Transverse colon (tissue), 4 donors: ENCODE measurements at regions not wholly inside any gene's neighbourhood (a gene's known extent, or its start where the extent isn't known, plus 50 kb on each side); places are given as distances from the start of the nearest gene placed in this dataset.

Experiments
- DNase-seq: peaks from one replicate; pipeline ENCODE4 v3.0.0-alpha.2; 2019
- H3K27ac ChIP-seq, 4 donors: fragments of 200-600 bp; sonication (generic); 2 replicates each; pipeline ENCODE4 v1.5.1; 2016 to 2018; ENCODE audit warnings: inconsistent platforms in 4 of 4
- H3K27me3 ChIP-seq: fragments of 200-600 bp; sonication (generic); 2 replicates; pipeline ENCODE4 v1.5.1; 2017; ENCODE audit warnings: inconsistent platforms
- H3K36me3 ChIP-seq, 4 donors: fragments of 200-600 bp; sonication (generic); 2 replicates each; pipeline ENCODE4 v1.5.1; 2017 to 2019; ENCODE audit warnings: inconsistent platforms in 4 of 4
- H3K4me1 ChIP-seq, 4 donors: fragments of 200-600 bp; sonication (generic); 2 replicates each; pipeline ENCODE4 v1.5.1; 2017 to 2020; ENCODE audit warnings: inconsistent platforms in 4 of 4
- H3K4me3 ChIP-seq, 4 donors: fragments of 200-600 bp; sonication (generic); 1 replicate in 1 of 4; 2 replicates in 3 of 4; pipeline versions ENCODE4 v1.5.1 to v1.6.1; 2017 to 2019; ENCODE audit warnings: inconsistent platforms in 4 of 4
- H3K9me3 ChIP-seq, 2 donors: fragments of 200-600 bp; sonication (generic); 2 replicates each; pipeline ENCODE4 v1.5.1; 2017 to 2019; ENCODE audit warnings: inconsistent platforms in 2 of 2
- EP300 ChIP-seq: sonication (generic); formaldehyde crosslinking; IDR thresholded peaks from one replicate; pipeline ENCODE4 v1.6.1; 2017; ENCODE audit warnings: antibody characterized with exemption, low read depth
- POLR2A ChIP-seq: fragments of 450-650 bp; IDR thresholded peaks from one replicate; pipeline ENCODE4 v1.6.1; 2016; ENCODE audit warnings: antibody characterized with exemption, mild to moderate bottlenecking, moderate library complexity
- POLR2AphosphoS5 ChIP-seq, 3 donors: sonication (generic); formaldehyde crosslinking; IDR thresholded peaks; one replicate each; pipeline ENCODE4 v1.6.1; 2016; ENCODE audit warnings: antibody characterized with exemption in 3 of 3
- WGBS, 2 donors: methylation state at CpG; one replicate each; pipeline ENCODE4 v1.1.5; 2018; ENCODE audit warnings: low coverage in 1 of 2; 5-methylcytosine and 5-hydroxymethylcytosine counted together
- in situ Hi-C, 4 donors: fragments of 200-750 bp; cut with MboI; loops; one replicate each; pipeline versions ENCODE4 v1.15.0 to v1.15.1; 2017; ENCODE audit warnings: low sequenced_read_pairs in 3 of 4, low pct_ligation_motif_present in 1 of 4, low pct_unique_long_range_greater_than_20kb in 1 of 4
- intact Hi-C: fragments of 100-400 bp; cut with DNase I; formaldehyde crosslinking; loops from one replicate; pipeline ENCODE4 v1.15.1; 2023; ENCODE audit warnings: low total_unique reads
- TF ChIP-seq, protein P1 (sequence below), 5 experiments: fragments of 200-600 bp in 3 of 5; fragments of 450-650 bp in 2 of 5; sonication (generic) in 3 of 5; IDR thresholded peaks; 1 replicate in 2 of 5; 2 replicates in 3 of 5; pipeline ENCODE4 v1.5.1; 2016 to 2017; ENCODE audit warnings: antibody characterized with exemption in 5 of 5, inconsistent platforms in 3 of 5, mild to moderate bottlenecking in 2 of 5, moderate library complexity in 1 of 5

DNA sequence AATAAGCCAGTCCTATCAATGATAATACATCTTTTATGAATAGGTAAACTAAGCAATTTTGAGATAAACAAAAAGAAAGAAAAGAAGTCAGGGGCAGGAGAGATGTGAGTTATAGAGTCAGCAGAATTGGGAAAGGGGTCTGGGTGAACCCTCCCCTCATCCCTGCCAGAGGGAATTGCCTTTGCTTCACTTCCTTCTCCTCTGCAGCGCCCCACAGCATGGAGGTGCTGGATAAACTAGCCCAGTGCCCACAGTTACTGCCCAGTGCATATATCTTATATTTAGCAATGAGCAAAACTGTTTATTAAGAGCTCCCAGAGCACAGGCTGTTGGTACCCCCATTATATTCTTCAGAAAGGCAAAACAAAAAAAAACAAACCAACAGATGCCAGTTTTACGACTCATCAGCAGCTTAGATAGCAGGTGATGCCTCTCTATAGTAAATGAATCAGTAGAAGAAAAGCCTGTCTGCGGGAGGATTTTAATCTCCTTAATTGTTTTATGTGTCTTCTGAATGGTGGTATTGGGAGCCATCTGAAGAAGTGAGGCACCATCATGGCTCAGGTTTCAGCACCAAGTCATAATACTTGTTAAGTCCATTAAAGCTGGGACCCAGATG is 419.2 kb downstream of the EPM2A start:
- no peaks in the 10 kb centered on the region for H3K27me3 ChIP-seq
- H3K9me3 ChIP-seq: no peaks in the 10 kb centered on the region
- TF ChIP-seq POLR2AphosphoS5 (IDR thresholded peaks at IDR 0.05) (no peak), POLR2A (no peak), EP300 (no peak)
- TF ChIP-seq, protein P1, sequence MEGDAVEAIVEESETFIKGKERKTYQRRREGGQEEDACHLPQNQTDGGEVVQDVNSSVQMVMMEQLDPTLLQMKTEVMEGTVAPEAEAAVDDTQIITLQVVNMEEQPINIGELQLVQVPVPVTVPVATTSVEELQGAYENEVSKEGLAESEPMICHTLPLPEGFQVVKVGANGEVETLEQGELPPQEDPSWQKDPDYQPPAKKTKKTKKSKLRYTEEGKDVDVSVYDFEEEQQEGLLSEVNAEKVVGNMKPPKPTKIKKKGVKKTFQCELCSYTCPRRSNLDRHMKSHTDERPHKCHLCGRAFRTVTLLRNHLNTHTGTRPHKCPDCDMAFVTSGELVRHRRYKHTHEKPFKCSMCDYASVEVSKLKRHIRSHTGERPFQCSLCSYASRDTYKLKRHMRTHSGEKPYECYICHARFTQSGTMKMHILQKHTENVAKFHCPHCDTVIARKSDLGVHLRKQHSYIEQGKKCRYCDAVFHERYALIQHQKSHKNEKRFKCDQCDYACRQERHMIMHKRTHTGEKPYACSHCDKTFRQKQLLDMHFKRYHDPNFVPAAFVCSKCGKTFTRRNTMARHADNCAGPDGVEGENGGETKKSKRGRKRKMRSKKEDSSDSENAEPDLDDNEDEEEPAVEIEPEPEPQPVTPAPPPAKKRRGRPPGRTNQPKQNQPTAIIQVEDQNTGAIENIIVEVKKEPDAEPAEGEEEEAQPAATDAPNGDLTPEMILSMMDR (IDR thresholded peaks at IDR 0.05): no peak
- H3K36me3 ChIP-seq: no peaks in the 10 kb centered on the region
- no peaks in the 10 kb centered on the region for H3K4me1 ChIP-seq
- in situ Hi-C loops: no loop called here
- H3K27ac ChIP-seq: no peak overlapping the region
- intact Hi-C loops: no loop called here
- DNase-seq: no peak
- no peak overlapping the region for H3K4me3 ChIP-seq
- 68% methylated on average over 3 of the region's 3 CpGs; no CpG with 5 or more reads in 1 of the 2 donors for WGBS, 2 donors

DNA sequence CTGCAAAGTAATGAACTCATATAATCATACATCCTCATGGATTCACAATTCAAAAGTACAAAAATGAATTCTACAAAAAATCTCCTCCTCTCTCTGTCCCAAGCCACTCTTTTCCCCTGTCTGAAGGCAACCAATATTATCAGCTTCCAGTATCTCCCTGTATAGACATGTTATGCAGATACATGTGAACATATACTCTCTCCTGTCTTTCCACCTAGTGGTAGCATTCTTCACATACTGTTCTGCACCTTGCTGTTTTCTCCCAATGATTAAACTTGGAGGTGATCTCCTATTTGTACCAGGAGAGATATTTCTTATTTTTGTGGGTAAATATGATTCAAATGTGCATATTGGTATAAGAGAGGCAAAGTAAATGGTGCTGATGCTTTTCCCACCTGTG is 416.4 kb downstream of the EPM2A start:
- no peaks in the 10 kb centered on the region for H3K27me3 ChIP-seq
- in situ Hi-C loops (no loop called here), intact Hi-C loops (no loop called here)
- TF ChIP-seq POLR2AphosphoS5 (IDR thresholded peaks at IDR 0.05) (no peak), EP300 (no peak), POLR2A (no peak)
- TF ChIP-seq, protein P1 (IDR thresholded peaks at IDR 0.05): no peak
- DNase-seq: no peak
- no peak overlapping the region for H3K27ac ChIP-seq
- no peaks in the 10 kb centered on the region for H3K4me1 ChIP-seq
- H3K9me3 ChIP-seq: no peaks in the 10 kb centered on the region
- no peak overlapping the region for H3K4me3 ChIP-seq
- no peaks in the 10 kb centered on the region for H3K36me3 ChIP-seq

DNA sequence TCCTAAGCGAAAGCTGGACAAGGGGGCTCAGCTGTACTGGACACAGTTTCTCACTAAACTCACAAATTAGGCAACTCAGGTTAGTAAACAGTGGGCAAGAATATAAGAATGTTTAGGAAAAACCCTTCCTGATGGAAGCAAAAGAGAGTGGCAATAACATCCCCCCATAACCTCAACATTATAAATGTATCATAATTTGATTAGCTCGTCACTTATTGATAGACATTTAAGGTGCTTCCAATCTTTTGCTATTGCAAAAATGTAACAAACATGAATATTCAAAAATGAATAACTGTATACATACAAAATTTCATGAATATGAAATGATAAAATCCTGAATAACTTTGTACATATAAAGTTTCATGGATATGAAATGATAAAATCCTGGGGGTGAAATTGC is 415.7 kb downstream of the EPM2A start:
- H3K4me1 ChIP-seq: no peaks in the 10 kb centered on the region
- in situ Hi-C loops (no loop called here), intact Hi-C loops (no loop called here)
- no peak for DNase-seq
- no peaks in the 10 kb centered on the region for H3K36me3 ChIP-seq
- no peak overlapping the region for H3K27ac ChIP-seq
- no peaks in the 10 kb centered on the region for H3K27me3 ChIP-seq
- TF ChIP-seq, protein P1 (IDR thresholded peaks at IDR 0.05): no peak
- TF ChIP-seq POLR2AphosphoS5 (IDR thresholded peaks at IDR 0.05) (no peak), EP300 (no peak), POLR2A (no peak)
- WGBS, 2 donors: 82 to 90% methylated on average over 1 to 2 of the region's 2 CpGs
- no peaks in the 10 kb centered on the region for H3K9me3 ChIP-seq
- H3K4me3 ChIP-seq: no peak overlapping the region

DNA sequence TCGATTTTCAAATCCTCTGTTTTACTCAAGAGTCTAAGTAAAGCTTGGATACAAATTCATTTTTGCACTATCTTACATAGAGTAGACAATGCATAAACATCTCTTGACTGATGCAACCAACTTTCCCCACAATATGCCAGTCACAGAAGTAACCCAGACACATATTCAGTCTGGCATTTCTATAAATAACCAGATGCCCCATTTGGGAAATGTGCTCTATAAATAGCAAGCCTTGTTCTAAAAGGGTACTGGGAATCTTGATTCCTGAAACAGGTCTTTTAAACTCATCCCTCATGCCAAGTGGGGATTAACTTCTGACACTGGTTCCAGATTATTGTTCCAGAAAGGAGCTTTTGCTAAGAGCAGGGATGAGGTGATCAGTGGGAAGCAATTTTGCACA is 411.7 kb downstream of the EPM2A start:
- WGBS, 2 donors: 77 to 80% methylated on average over 1 of the region's 1 CpG
- intact Hi-C loops (no loop called here), in situ Hi-C loops (no loop called here)
- H3K27me3 ChIP-seq: no peaks in the 10 kb centered on the region
- TF ChIP-seq, protein P1 (IDR thresholded peaks at IDR 0.05): no peak
- TF ChIP-seq EP300 (no peak), POLR2AphosphoS5 (IDR thresholded peaks at IDR 0.05) (no peak), POLR2A (no peak)
- no peak overlapping the region for H3K4me3 ChIP-seq
- no peak for DNase-seq
- H3K36me3 ChIP-seq: no peaks in the 10 kb centered on the region
- H3K9me3 ChIP-seq: no peaks in the 10 kb centered on the region
- no peak overlapping the region for H3K27ac ChIP-seq
- no peaks in the 10 kb centered on the region for H3K4me1 ChIP-seq
